AG09319 (cell line): ENCODE measurements at regions not wholly inside any gene's neighbourhood (a gene's known extent, or its start where the extent isn't known, plus 50 kb on each side); places are given as distances from the start of the nearest gene placed in this dataset.
"Not testable (repeated sequence)": the region's sequence is repeated elsewhere in the genome, so short reads cannot be mapped to it uniquely, and the experiment has no call there.

Source experiments
- DNase-seq: peaks from one replicate; pipeline ENCODE4 v3.0.0-alpha.2; 2010; ENCODE audit warnings: low read depth; ENCODE audit errors: extremely low read depth
- CTCF ChIP-seq: IDR thresholded peaks from 2 replicates; pipeline ENCODE4 v1.5.1; 2011; ENCODE audit warnings: low read depth, mild to moderate bottlenecking, inconsistent platforms, low read length, moderate library complexity

GRCh38 chr6:115194981-115195638, 852.3 kb upstream of the HS3ST5 start:
- DNase-seq: no peak
- no peak for TF ChIP-seq CTCF

- DNase-seq: no peak
- TF ChIP-seq CTCF: no peak
Measured at GRCh38 chr6:115191989-115192388, 849.2 kb upstream of the HS3ST5 start.

- no peak for DNase-seq
- no peak for TF ChIP-seq CTCF
Measured at GRCh38 chr6:115190534-115190933, 847.7 kb upstream of the HS3ST5 start.

GRCh38 chr6:115175456-115175855, 832.6 kb upstream of the HS3ST5 start:
- not testable (repeated sequence) for DNase-seq

- not testable (repeated sequence) for DNase-seq
Measured at GRCh38 chr6:115165912-115166311, 823.1 kb upstream of the HS3ST5 start.

GRCh38 chr6:115159733-115160132, 816.9 kb upstream of the HS3ST5 start:
- no peak for TF ChIP-seq CTCF
- DNase-seq: no peak

GRCh38 chr6:115137910-115138309, 795.1 kb upstream of the HS3ST5 start:
- no peak for TF ChIP-seq CTCF
- no peak for DNase-seq

GRCh38 chr6:115133790-115134189, 791.0 kb upstream of the HS3ST5 start:
- no peak for TF ChIP-seq CTCF
- DNase-seq: no peak
